ENCODE measurements at regions not wholly inside any gene's neighbourhood (a gene's known extent, or its start where the extent isn't known, plus 50 kb on each side); places are given as distances from the start of the nearest gene placed in this dataset.

- no peak for DNase-seq (ENCODE audit: low read depth)
- H3K4me3 ChIP-seq (ENCODE audit: low read depth, low read length) = no peak overlapping the region
- TF ChIP-seq MYC (IDR thresholded peaks at IDR 0.05; ENCODE audit: low read depth, low read length) (no peak), POLR2A (IDR thresholded peaks at IDR 0.05; ENCODE audit: extremely low read depth, insufficient read length) (no peak), CTCF (IDR thresholded peaks at IDR 0.05; ENCODE audit: low read depth, low read length) (no peak)
- TF ChIP-seq, protein P1, sequence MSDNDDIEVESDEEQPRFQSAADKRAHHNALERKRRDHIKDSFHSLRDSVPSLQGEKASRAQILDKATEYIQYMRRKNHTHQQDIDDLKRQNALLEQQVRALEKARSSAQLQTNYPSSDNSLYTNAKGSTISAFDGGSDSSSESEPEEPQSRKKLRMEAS (IDR thresholded peaks at IDR 0.05; ENCODE audit: low read depth, low read length) = no peak
Measured at GRCh38 chr17:53574038-53574437, 248.7 kb upstream of the KIF2B start.

- no peak for DNase-seq (ENCODE audit: low read depth)
- H3K4me3 ChIP-seq (ENCODE audit: low read depth, low read length) = no peak overlapping the region
Measured at GRCh38 chr17:53571342-53571741, 251.4 kb upstream of the KIF2B start.

GRCh38 chr17:53570731-53571130, 252.0 kb upstream of the KIF2B start:
- TF ChIP-seq POLR2A (IDR thresholded peaks at IDR 0.05; ENCODE audit: extremely low read depth, insufficient read length) = no peak
- no peak for TF ChIP-seq MYC (IDR thresholded peaks at IDR 0.05; ENCODE audit: low read depth, low read length)
- TF ChIP-seq, protein P1 (IDR thresholded peaks at IDR 0.05; ENCODE audit: low read depth, low read length) = no peak
- TF ChIP-seq CTCF (IDR thresholded peaks at IDR 0.05; ENCODE audit: low read depth, low read length) = no peak
- H3K4me3 ChIP-seq (ENCODE audit: low read depth, low read length) = no peak overlapping the region
- DNase-seq (ENCODE audit: low read depth) = no peak

More at GRCh38 chr17:53571342-53571741, 251.4 kb upstream of the KIF2B start:
- TF ChIP-seq MYC (IDR thresholded peaks at IDR 0.05; ENCODE audit: low read depth, low read length) (no peak), CTCF (IDR thresholded peaks at IDR 0.05; ENCODE audit: low read depth, low read length) (no peak), POLR2A (IDR thresholded peaks at IDR 0.05; ENCODE audit: extremely low read depth, insufficient read length) (no peak)
- TF ChIP-seq, protein P1 (IDR thresholded peaks at IDR 0.05; ENCODE audit: low read depth, low read length) = no peak

- no peak for DNase-seq (ENCODE audit: low read depth)
- H3K4me3 ChIP-seq (ENCODE audit: low read depth, low read length) = no peak overlapping the region
- TF ChIP-seq, protein P1 (IDR thresholded peaks at IDR 0.05; ENCODE audit: low read depth, low read length) = no peak
- no peak for TF ChIP-seq POLR2A (IDR thresholded peaks at IDR 0.05; ENCODE audit: extremely low read depth, insufficient read length)
- no peak for TF ChIP-seq CTCF (IDR thresholded peaks at IDR 0.05; ENCODE audit: low read depth, low read length)
- TF ChIP-seq MYC (IDR thresholded peaks at IDR 0.05; ENCODE audit: low read depth, low read length) = no peak
Measured at GRCh38 chr17:53560953-53561352, 261.8 kb upstream of the KIF2B start.

DNA sequence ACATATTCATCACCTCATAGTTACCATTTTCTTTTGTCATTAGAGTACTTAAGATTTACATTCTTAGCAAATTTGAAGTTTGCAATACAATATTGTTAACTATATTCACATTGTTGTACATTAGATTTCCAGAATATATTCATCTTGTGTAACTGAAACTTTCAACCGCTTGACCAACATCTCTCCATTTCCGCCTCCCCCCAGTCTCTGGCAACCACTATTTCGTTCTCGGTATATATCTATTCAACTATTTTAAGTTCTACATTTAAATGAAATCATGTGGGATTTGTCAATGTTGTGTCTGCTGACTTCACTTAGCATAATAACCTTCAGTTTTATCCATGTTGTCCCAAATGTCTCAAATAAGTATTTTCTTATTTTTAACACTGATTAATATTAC, 274.5 kb upstream of the KIF2B start:
- no peak for TF ChIP-seq POLR2A (IDR thresholded peaks at IDR 0.05; ENCODE audit: extremely low read depth, insufficient read length)
- TF ChIP-seq, protein P1 (IDR thresholded peaks at IDR 0.05; ENCODE audit: low read depth, low read length) = no peak
- no peak for TF ChIP-seq CTCF (IDR thresholded peaks at IDR 0.05; ENCODE audit: low read depth, low read length)
- TF ChIP-seq MYC (IDR thresholded peaks at IDR 0.05; ENCODE audit: low read depth, low read length) = no peak
- no peak for DNase-seq (ENCODE audit: low read depth)
- H3K4me3 ChIP-seq (ENCODE audit: low read depth, low read length) = no peak overlapping the region

DNA sequence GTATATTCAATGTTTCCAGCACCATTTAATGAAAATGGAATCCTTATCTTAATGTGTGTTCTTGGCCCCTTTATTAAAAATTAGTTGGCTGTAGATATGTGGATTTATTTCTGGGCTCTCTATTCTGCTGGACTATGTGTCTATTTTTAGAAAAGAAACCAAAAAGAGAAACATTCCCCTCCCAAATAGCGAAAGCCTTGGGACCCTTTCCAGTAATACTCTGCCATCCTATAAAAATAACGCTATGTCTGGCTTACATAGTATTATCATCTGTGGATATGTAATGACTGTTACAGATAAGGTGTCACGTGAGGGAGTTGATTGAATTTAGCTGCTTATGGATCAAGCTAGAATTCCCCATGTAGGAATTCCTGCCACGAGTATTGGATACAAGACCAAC, 279.3 kb upstream of the KIF2B start:
- H3K4me3 ChIP-seq (ENCODE audit: low read depth, low read length) = no peak overlapping the region
- DNase-seq (ENCODE audit: low read depth) = no peak
- TF ChIP-seq, protein P1 (IDR thresholded peaks at IDR 0.05; ENCODE audit: low read depth, low read length) = no peak
- TF ChIP-seq MYC (IDR thresholded peaks at IDR 0.05; ENCODE audit: low read depth, low read length) (no peak), CTCF (IDR thresholded peaks at IDR 0.05; ENCODE audit: low read depth, low read length) (no peak), POLR2A (IDR thresholded peaks at IDR 0.05; ENCODE audit: extremely low read depth, insufficient read length) (no peak)
